ENCODE measurements at regions not wholly inside any gene's neighbourhood (a gene's known extent, or its start where the extent isn't known, plus 50 kb on each side); places are given as distances from the start of the nearest gene placed in this dataset.

DNA sequence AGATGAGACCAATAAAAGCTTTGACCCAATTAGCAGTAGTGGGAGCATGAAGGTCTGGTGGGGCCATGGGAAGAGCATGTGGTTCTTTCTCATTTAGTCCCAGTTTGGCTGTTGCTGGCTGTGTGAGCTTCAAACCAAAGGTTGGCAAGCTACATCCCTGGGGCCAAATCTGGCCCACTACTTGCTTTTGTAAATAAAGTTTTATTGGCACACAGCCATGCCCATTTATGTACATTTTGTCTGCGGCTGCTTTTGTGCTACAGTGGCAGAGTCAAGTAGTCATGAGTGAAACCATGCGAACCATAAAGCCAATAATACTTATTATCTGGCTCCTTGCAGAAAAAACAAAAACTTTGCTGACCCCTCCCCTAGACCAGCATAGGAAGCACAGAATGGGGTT, 196.9 kb downstream of the PRDM2 start:
- peaks cover 0 to 4% (median 0%) of the 10 kb centered on the region in 4 donors for H3K9me3 ChIP-seq (ENCODE audit: control insufficient read depth in 4 of 4, insufficient read depth in 3 of 4, low read length in 3 of 4)
- no peak overlapping the region for H3K27ac ChIP-seq (ENCODE audit: low read depth in 1 of 2, low read length in 1 of 2)
- peaks cover 0 to 27% (median 13%) of the 10 kb centered on the region in 3 donors for H3K27me3 ChIP-seq (ENCODE audit: control insufficient read depth in 3 of 3, insufficient read depth in 3 of 3, low read length in 2 of 3)
- WGBS, 2 donors = 86 to 93% methylated on average over 2 of the region's 2 CpGs
- no peaks in the 10 kb centered on the region for H3K36me3 ChIP-seq (ENCODE audit: control insufficient read depth in 4 of 4, insufficient read depth in 4 of 4, low read length in 4 of 4)
- no peak overlapping the region for H3K9ac ChIP-seq (ENCODE audit: insufficient read depth in 1 of 2, low read length in 2 of 2)
- no peak overlapping the region for H3K4me3 ChIP-seq
- no peak for DNase-seq
- TF ChIP-seq, protein P1, sequence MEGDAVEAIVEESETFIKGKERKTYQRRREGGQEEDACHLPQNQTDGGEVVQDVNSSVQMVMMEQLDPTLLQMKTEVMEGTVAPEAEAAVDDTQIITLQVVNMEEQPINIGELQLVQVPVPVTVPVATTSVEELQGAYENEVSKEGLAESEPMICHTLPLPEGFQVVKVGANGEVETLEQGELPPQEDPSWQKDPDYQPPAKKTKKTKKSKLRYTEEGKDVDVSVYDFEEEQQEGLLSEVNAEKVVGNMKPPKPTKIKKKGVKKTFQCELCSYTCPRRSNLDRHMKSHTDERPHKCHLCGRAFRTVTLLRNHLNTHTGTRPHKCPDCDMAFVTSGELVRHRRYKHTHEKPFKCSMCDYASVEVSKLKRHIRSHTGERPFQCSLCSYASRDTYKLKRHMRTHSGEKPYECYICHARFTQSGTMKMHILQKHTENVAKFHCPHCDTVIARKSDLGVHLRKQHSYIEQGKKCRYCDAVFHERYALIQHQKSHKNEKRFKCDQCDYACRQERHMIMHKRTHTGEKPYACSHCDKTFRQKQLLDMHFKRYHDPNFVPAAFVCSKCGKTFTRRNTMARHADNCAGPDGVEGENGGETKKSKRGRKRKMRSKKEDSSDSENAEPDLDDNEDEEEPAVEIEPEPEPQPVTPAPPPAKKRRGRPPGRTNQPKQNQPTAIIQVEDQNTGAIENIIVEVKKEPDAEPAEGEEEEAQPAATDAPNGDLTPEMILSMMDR (IDR thresholded peaks at IDR 0.05; ENCODE audit: control extremely low read depth, extremely low read depth) = no peak
- ATAC-seq (ENCODE audit: insufficient read depth, low FRiP score) = no peak
- H3K4me1 ChIP-seq (ENCODE audit: control insufficient read depth in 5 of 5, insufficient read depth in 5 of 5, low read length in 5 of 5) = peaks cover 0 to 14% (median 0%) of the 10 kb centered on the region in 5 donors

DNA sequence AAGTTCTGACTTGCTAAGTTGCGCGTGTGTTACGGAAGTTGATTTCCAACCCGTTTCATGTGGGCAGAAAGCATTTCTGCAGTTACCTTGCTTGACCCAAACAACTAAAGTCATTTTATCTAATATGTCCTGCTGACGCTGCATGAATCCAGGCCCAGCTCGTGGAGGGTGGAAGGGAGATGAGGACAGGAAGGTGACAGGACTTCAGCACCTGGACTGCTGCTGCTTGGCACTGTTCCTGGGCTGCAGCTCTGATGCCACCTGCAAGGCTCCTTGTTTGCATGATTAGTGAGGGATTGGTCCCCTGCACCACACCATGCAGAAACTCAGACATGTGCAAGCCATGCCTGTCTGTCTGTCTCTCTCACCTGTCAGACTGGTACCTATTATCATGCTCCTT, 198.4 kb downstream of the PRDM2 start:
- WGBS, 2 donors = 78 to 89% methylated on average over 6 of the region's 6 CpGs

DNA sequence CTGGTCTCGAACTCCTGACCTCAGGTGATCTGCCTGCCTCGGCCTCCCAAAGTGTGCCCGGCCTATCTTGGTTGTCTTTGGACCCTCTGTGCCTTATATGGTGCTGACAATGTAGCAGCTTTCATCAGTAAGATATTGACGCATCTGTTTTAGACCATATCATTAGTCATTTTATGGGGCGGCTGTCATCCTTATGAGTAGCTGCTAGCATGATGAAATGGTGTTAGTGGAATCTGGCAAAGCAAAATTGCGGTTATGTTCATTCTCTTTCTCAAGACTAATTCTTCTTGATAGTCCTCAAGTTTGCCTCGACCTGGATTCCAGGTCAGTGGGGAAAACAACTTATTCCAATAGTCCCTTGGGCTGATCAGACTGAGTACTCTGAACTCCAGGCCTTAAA, 199.9 kb downstream of the PRDM2 start:
- TF ChIP-seq, protein P1 (IDR thresholded peaks at IDR 0.05; ENCODE audit: control extremely low read depth, extremely low read depth) = no peak
- no peak for DNase-seq

More for the DNA sequence above, 198.4 kb downstream of the PRDM2 start:
- Histone ChIP-seq H3K4me1 (ENCODE audit: control insufficient read depth in 5 of 5, insufficient read depth in 5 of 5, low read length in 5 of 5) (peaks cover 0 to 3% (median 0%) of the 10 kb centered on the region in 5 donors), H3K27me3 (ENCODE audit: control insufficient read depth in 3 of 3, insufficient read depth in 3 of 3, low read length in 2 of 3) (peaks cover 0 to 20% (median 8%) of the 10 kb centered on the region in 3 donors), H3K27ac (ENCODE audit: low read depth in 1 of 2, low read length in 1 of 2) (no peak overlapping the region), H3K9ac (ENCODE audit: insufficient read depth in 1 of 2, low read length in 2 of 2) (no peak overlapping the region), H3K36me3 (ENCODE audit: control insufficient read depth in 4 of 4, insufficient read depth in 4 of 4, low read length in 4 of 4) (no peaks in the 10 kb centered on the region), H3K9me3 (ENCODE audit: control insufficient read depth in 4 of 4, insufficient read depth in 3 of 4, low read length in 3 of 4) (peaks cover 0 to 2% (median 0%) of the 10 kb centered on the region in 4 donors), H3K4me3 (no peak overlapping the region)
- TF ChIP-seq, protein P1 (IDR thresholded peaks at IDR 0.05; ENCODE audit: control extremely low read depth, extremely low read depth) = no peak
- ATAC-seq (ENCODE audit: insufficient read depth, low FRiP score) = no peak
- no peak for DNase-seq

DNA sequence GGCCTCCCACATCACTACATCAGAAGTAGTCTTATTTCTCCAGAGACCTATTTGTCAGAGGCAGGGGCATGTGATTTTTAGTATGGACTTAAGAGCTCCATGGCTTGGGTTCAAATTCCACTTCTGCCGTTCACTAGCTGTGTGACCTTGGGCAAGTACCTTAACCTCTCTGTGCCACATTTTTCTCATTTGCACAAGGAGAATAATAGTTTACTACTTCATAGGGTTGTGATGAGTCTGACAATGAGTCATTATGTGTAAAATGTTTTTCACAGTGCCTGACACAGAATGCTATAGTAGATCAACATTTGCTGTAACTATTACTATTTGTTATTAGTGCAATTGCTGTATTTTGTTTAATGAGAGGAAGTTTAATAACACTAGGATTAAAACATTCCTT, 200.6 kb downstream of the PRDM2 start:
- no peak for DNase-seq
- H3K36me3 ChIP-seq (ENCODE audit: control insufficient read depth in 4 of 4, insufficient read depth in 4 of 4, low read length in 4 of 4) = no peaks in the 10 kb centered on the region
- H3K9ac ChIP-seq (ENCODE audit: insufficient read depth in 1 of 2, low read length in 2 of 2) = no peak overlapping the region
- TF ChIP-seq, protein P1 (IDR thresholded peaks at IDR 0.05; ENCODE audit: control extremely low read depth, extremely low read depth) = no peak
- peaks cover 0 to 4% (median 0%) of the 10 kb centered on the region in 4 donors for H3K9me3 ChIP-seq (ENCODE audit: control insufficient read depth in 4 of 4, insufficient read depth in 3 of 4, low read length in 3 of 4)
- no peaks in the 10 kb centered on the region for H3K4me1 ChIP-seq (ENCODE audit: control insufficient read depth in 5 of 5, insufficient read depth in 5 of 5, low read length in 5 of 5)
- H3K4me3 ChIP-seq = no peak overlapping the region
- H3K27ac ChIP-seq (ENCODE audit: low read depth in 1 of 2, low read length in 1 of 2) = no peak overlapping the region
- H3K27me3 ChIP-seq (ENCODE audit: control insufficient read depth in 3 of 3, insufficient read depth in 3 of 3, low read length in 2 of 3) = peaks cover 0 to 5% (median 1%) of the 10 kb centered on the region in 3 donors
- no peak for ATAC-seq (ENCODE audit: insufficient read depth, low FRiP score)
- 71 to 93% methylated on average over 1 of the region's 1 CpG for WGBS, 2 donors

More for the DNA sequence above, 199.9 kb downstream of the PRDM2 start:
- Histone ChIP-seq H3K36me3 (ENCODE audit: control insufficient read depth in 4 of 4, insufficient read depth in 4 of 4, low read length in 4 of 4) (no peaks in the 10 kb centered on the region), H3K27me3 (ENCODE audit: control insufficient read depth in 3 of 3, insufficient read depth in 3 of 3, low read length in 2 of 3) (peaks cover 0 to 5% (median 5%) of the 10 kb centered on the region in 3 donors), H3K9ac (ENCODE audit: insufficient read depth in 1 of 2, low read length in 2 of 2) (no peak overlapping the region), H3K9me3 (ENCODE audit: control insufficient read depth in 4 of 4, insufficient read depth in 3 of 4, low read length in 3 of 4) (peaks cover 0 to 4% (median 0%) of the 10 kb centered on the region in 4 donors), H3K27ac (ENCODE audit: low read depth in 1 of 2, low read length in 1 of 2) (no peak overlapping the region), H3K4me3 (no peak overlapping the region), H3K4me1 (ENCODE audit: control insufficient read depth in 5 of 5, insufficient read depth in 5 of 5, low read length in 5 of 5) (no peaks in the 10 kb centered on the region)
- no peak for ATAC-seq (ENCODE audit: insufficient read depth, low FRiP score)
- 85 to 91% methylated on average over 7 of the region's 7 CpGs for WGBS, 2 donors
